ENCODE measurements at regions not wholly inside any gene's neighbourhood (a gene's known extent, or its start where the extent isn't known, plus 50 kb on each side); places are given as distances from the start of the nearest gene placed in this dataset.

- DNase-seq = no peak
Measured at GRCh38 chr9:95611354-95611753, 94.6 kb upstream of the PTCH1 start.

GRCh38 chr9:95610006-95610785 is 93.4 kb upstream of the PTCH1 start:
- DNase-seq = no peak

- DNase-seq = no peak
Measured at GRCh38 chr9:95609426-95609825, 92.7 kb upstream of the PTCH1 start.

GRCh38 chr9:95608341-95608740 is 91.6 kb upstream of the PTCH1 start:
- no peak for DNase-seq

GRCh38 chr9:95607507-95607906 is 90.7 kb upstream of the PTCH1 start:
- DNase-seq = no peak

GRCh38 chr9:95606489-95607350 is 89.9 kb upstream of the PTCH1 start:
- no peak for DNase-seq

- peak; percentile 25 for DNase-seq
Measured at GRCh38 chr9:95605816-95606488, 89.2 kb upstream of the PTCH1 start.

GRCh38 chr9:95605101-95605500 is 88.3 kb upstream of the PTCH1 start:
- DNase-seq = no peak

GRCh38 chr9:95598236-95598635 is 81.5 kb upstream of the PTCH1 start:
- no peak for DNase-seq

- DNase-seq = no peak
Measured at GRCh38 chr9:95595721-95596295, 79.0 kb upstream of the PTCH1 start.

GRCh38 chr9:95592931-95593330 is 76.2 kb upstream of the PTCH1 start:
- no peak for DNase-seq

- no peak for DNase-seq
Measured at GRCh38 chr9:95588724-95589588, 72.2 kb upstream of the PTCH1 start.

- DNase-seq = no peak
Measured at GRCh38 chr9:95587021-95587964, 70.5 kb upstream of the PTCH1 start.

GRCh38 chr9:95586326-95586725 is 69.6 kb upstream of the PTCH1 start:
- DNase-seq = no peak

- no peak for DNase-seq
Measured at GRCh38 chr9:95585824-95586223, 69.1 kb upstream of the PTCH1 start.

GRCh38 chr9:95584176-95584575 is 67.4 kb upstream of the PTCH1 start:
- DNase-seq = no peak

GRCh38 chr9:95581900-95582299 is 65.1 kb upstream of the PTCH1 start:
- no peak for DNase-seq

GRCh38 chr9:95580812-95581761 is 64.3 kb upstream of the PTCH1 start:
- DNase-seq = no peak

GRCh38 chr9:95574866-95575553 is 58.2 kb upstream of the PTCH1 start:
- DNase-seq = no peak

All from NCI-H774 (cell line).